IMR-90 (cell line): ENCODE measurements at regions not wholly inside any gene's neighbourhood (a gene's known extent, or its start where the extent isn't known, plus 50 kb on each side); places are given as distances from the start of the nearest gene placed in this dataset.

Experiments used
- ATAC-seq: fragments of 200-7000 bp; cut with Tn5 transposase; 2 replicates; pipeline ENCODE4 v1.9.1; 2020; ENCODE audit warnings: low read depth, mild to moderate bottlenecking, moderate library complexity
- BruUV-seq: library from RNA; stranded (reverse); fragments of 400-500 nt; replicated peaks from 2 replicates; lab custom pipeline; 2021; lab: Mats Ljungman, UMichigan
- CTCF ChIA-PET: fragments of 300-600 bp; formaldehyde crosslinking; extraction: SDS; loops from one replicate; lab custom pipeline; 2021; ENCODE audit warnings: antibody characterized with exemption; lab: Yijun Ruan, JAX
- POLR2A ChIA-PET: fragments of 300-600 bp; sonication (Branson Sonifier 250); formaldehyde crosslinking; loops from one replicate; lab custom pipeline; 2022; ENCODE audit warnings: antibody characterized with exemption; ENCODE audit not compliant: unreplicated experiment; lab: Charles Lee
- DNase-seq: peaks from one replicate; pipeline ENCODE4 v3.0.0; 2013
- H2AFZ ChIP-seq: replicated peaks from 2 replicates; pipeline ENCODE3; 2013; ENCODE audit warnings: low read length, mild to moderate bottlenecking; ENCODE audit not compliant: poor library complexity
- H2AK5ac ChIP-seq: 2 replicates; pipeline ENCODE4 v1.6.1; 2013; ENCODE audit warnings: low read depth, low read length, inconsistent platforms
- H2AK9ac ChIP-seq: replicated peaks from 2 replicates; pipeline ENCODE3; 2013; ENCODE audit warnings: mild to moderate bottlenecking, low read depth, low read length, moderate library complexity; ENCODE audit not compliant: poor library complexity
- H2BK120ac ChIP-seq: 2 replicates; pipeline ENCODE4 v1.6.1; 2013; ENCODE audit warnings: low read depth, low read length, inconsistent platforms
- H2BK15ac ChIP-seq: 3 replicates; pipeline ENCODE4 v1.6.1; 2013; ENCODE audit warnings: low read depth, low read length, inconsistent platforms
- H2BK20ac ChIP-seq: 2 replicates; pipeline ENCODE4 v1.6.1; 2013; ENCODE audit warnings: low read depth, mild to moderate bottlenecking, inconsistent platforms, low read length, moderate library complexity
- H2BK5ac ChIP-seq: 2 replicates; pipeline ENCODE4 v1.6.1; 2013; ENCODE audit warnings: mild to moderate bottlenecking, low read depth, low read length, inconsistent platforms; ENCODE audit not compliant: poor library complexity, severe bottlenecking
- H3K14ac ChIP-seq: replicated peaks from 2 replicates; pipeline ENCODE4 v1.6.1; 2013; ENCODE audit warnings: low read depth, low read length, inconsistent platforms
- H3K18ac ChIP-seq: 2 replicates; pipeline ENCODE4 v1.6.1; 2013; ENCODE audit warnings: low read depth, low read length, control low read depth
- H3K23ac ChIP-seq: 2 replicates; pipeline ENCODE4 v1.6.1; 2013; ENCODE audit warnings: low read depth, low read length, inconsistent platforms
- H3K27ac ChIP-seq: 2 replicates; pipeline ENCODE4 v1.5.1; 2013; ENCODE audit warnings: mild to moderate bottlenecking, control low read depth, low read length; ENCODE audit not compliant: insufficient read depth
- H3K27me3 ChIP-seq: 2 replicates; pipeline ENCODE4 v1.6.1; 2013; ENCODE audit warnings: low read length; ENCODE audit not compliant: control insufficient read depth, insufficient read depth
- H3K36me3 ChIP-seq: 2 replicates; pipeline ENCODE4 v1.6.1; 2013; ENCODE audit warnings: low read length, mixed read lengths; ENCODE audit not compliant: control insufficient read depth, insufficient read depth
- H3K4ac ChIP-seq: 2 replicates; pipeline ENCODE4 v1.6.1; 2013; ENCODE audit warnings: low read depth, low read length, inconsistent platforms
- H3K4me1 ChIP-seq: 2 replicates; pipeline ENCODE4 v1.6.1; 2013; ENCODE audit warnings: low read length, mixed read lengths; ENCODE audit not compliant: control insufficient read depth, insufficient read depth
- H3K4me2 ChIP-seq: 2 replicates; pipeline ENCODE4 v1.6.1; 2013; ENCODE audit warnings: low read depth, mild to moderate bottlenecking, control low read depth, low read length, moderate library complexity
- H3K4me3 ChIP-seq: 2 replicates; pipeline ENCODE4 v1.5.1; 2013; ENCODE audit warnings: low read depth, mild to moderate bottlenecking, control low read depth, low read length, moderate library complexity; ENCODE audit not compliant: insufficient read depth
- H3K56ac ChIP-seq: 2 replicates; pipeline ENCODE4 v1.6.1; 2013; ENCODE audit warnings: low read length, inconsistent platforms; ENCODE audit not compliant: insufficient read depth; ENCODE audit errors: extremely low read depth
- H3K79me1 ChIP-seq, 2 experiments: 2 replicates each; pipeline ENCODE4 v1.6.1; 2013; ENCODE audit warnings: low read length in 2 of 2, inconsistent platforms in 1 of 2, low read depth in 1 of 2
- H3K9ac ChIP-seq: 2 replicates; pipeline ENCODE4 v1.6.1; 2013; ENCODE audit warnings: low read depth, low read length, control low read depth
- H3K9me1 ChIP-seq: 2 replicates; pipeline ENCODE4 v1.6.1; 2013; ENCODE audit warnings: low read length, inconsistent platforms; ENCODE audit not compliant: insufficient read depth
- H3K9me3 ChIP-seq: 2 replicates; pipeline ENCODE4 v1.6.1; 2013; ENCODE audit warnings: low read length; ENCODE audit not compliant: control insufficient read depth, insufficient read depth
- H4K20me1 ChIP-seq: 2 replicates; pipeline ENCODE4 v1.6.1; 2013; ENCODE audit warnings: low read length, inconsistent platforms; ENCODE audit not compliant: insufficient read depth
- H4K5ac ChIP-seq: 2 replicates; pipeline ENCODE4 v1.6.1; 2013; ENCODE audit warnings: mild to moderate bottlenecking, low read depth, low read length, control low read depth
- H4K8ac ChIP-seq, 2 experiments: 2 replicates each; pipeline ENCODE4 v1.6.1; 2013; ENCODE audit warnings: low read depth in 2 of 2, low read length in 2 of 2, control low read depth in 1 of 2, inconsistent platforms in 1 of 2
- H4K91ac ChIP-seq: 2 replicates; pipeline ENCODE4 v1.6.1; 2013; ENCODE audit warnings: low read depth, low read length, inconsistent platforms; ENCODE audit not compliant: insufficient read depth
- CTCF ChIP-seq: conservative IDR thresholded peaks from 2 replicates; pipeline ENCODE4 v1.5.1; 2012; ENCODE audit warnings: mild to moderate bottlenecking, low read depth, low read length, improper control_type of control experiment
- RCOR1 ChIP-seq: IDR thresholded peaks from 2 replicates; pipeline ENCODE4 v1.6.1; 2012; ENCODE audit warnings: mild to moderate bottlenecking, low read length, improper control_type of control experiment; ENCODE audit not compliant: insufficient replicate concordance
- WGBS, 2 experiments: methylation state at CpG; one replicate each; pipeline versions ENCODE4 v1.1.5 to v1.1.7; 2013; ENCODE audit warnings: missing lambda C conversion rate in 2 of 2; ENCODE audit not compliant: insufficient read length in 1 of 2; ENCODE audit errors: extremely low coverage in 2 of 2; 5-methylcytosine and 5-hydroxymethylcytosine counted together
- dilution Hi-C: fragments of 300-500 bp; cut with HindIII; formaldehyde crosslinking; loops from one replicate; pipeline ENCODE4 v1.14.3; 2018; ENCODE audit warnings: low sequenced_read_pairs; ENCODE audit not compliant: unreplicated experiment
- in situ Hi-C: fragments of 300-500 bp; cut with MboI; formaldehyde crosslinking; loops from 3 replicates; pipeline ENCODE4 v1.14.3; 2019; ENCODE audit warnings: low sequenced_read_pairs, inconsistent platforms, mixed read lengths
- intact Hi-C: fragments of 100-400 bp; cut with micrococcal nuclease; formaldehyde crosslinking; loops from 2 replicates; pipeline ENCODE4 v1.10.0; 2022

- DNase-seq (peak; percentile 42), ATAC-seq (no peak)
- Histone ChIP-seq H3K4me2 (0 out of 2 replicates have a peak overlapping the region, but pooled peaks have one; percentile 4), H3K56ac (no peak overlapping the region), H3K36me3 (no peaks in the 10 kb centered on the region), H2AK5ac (no peak overlapping the region), H2BK15ac (no peak overlapping the region), H3K9me3 (no peaks in the 10 kb centered on the region), H4K8ac (no peak overlapping the region), H4K20me1 (no peaks in the 10 kb centered on the region), H3K14ac (no peak overlapping the region), H2BK120ac (no peak overlapping the region), H3K4me1 (peaks cover 2% of the 10 kb centered on the region; the same call in 1 of the 2 replicates), H3K79me1 (no peaks in the 10 kb centered on the region), H2AK9ac (no peak overlapping the region), H3K9me1 (no peaks in the 10 kb centered on the region), H4K5ac (no peak overlapping the region), H3K9ac (no peak overlapping the region), H2BK5ac (no peak overlapping the region), H3K4ac (no peak overlapping the region), H3K27me3 (peaks cover 2% of the 10 kb centered on the region; the same call in 1 of the 2 replicates), H3K4me3 (no peak overlapping the region), H4K91ac (no peak overlapping the region), H2AFZ (peak overlapping the region; percentile 40), H3K27ac (no peak overlapping the region), H3K23ac (no peak overlapping the region), H3K18ac (no peak overlapping the region), H2BK20ac (no peak overlapping the region)
- TF ChIP-seq CTCF = 0 out of 2 replicates have a peak, but pooled peaks have one; percentile 20
- TF ChIP-seq RCOR1 = no peak
- intact Hi-C loops (no loop called here), dilution Hi-C loops (no loop called here), in situ Hi-C loops (no loop called here)
- 27% methylated on average over 8 of the region's 9 CpGs; no CpG with 5 or more reads in 1 of the 2 experiments for WGBS, 2 experiments
- BruUV-seq = no TSS peak
- CTCF ChIA-PET = interaction anchor here (1.5 kb wide), 1 partner anchor 10 kb away, joined by 3 read pairs; no protein-coding TSS in a partner anchor
- POLR2A ChIA-PET = no interaction called here
Observed at GRCh38 chr2:220076734-220077133, 449.3 kb downstream of the SLC4A3 start.
